ENCODE measurements at regions not wholly inside any gene's neighbourhood (a gene's known extent, or its start where the extent isn't known, plus 50 kb on each side); places are given as distances from the start of the nearest gene placed in this dataset.

DNA sequence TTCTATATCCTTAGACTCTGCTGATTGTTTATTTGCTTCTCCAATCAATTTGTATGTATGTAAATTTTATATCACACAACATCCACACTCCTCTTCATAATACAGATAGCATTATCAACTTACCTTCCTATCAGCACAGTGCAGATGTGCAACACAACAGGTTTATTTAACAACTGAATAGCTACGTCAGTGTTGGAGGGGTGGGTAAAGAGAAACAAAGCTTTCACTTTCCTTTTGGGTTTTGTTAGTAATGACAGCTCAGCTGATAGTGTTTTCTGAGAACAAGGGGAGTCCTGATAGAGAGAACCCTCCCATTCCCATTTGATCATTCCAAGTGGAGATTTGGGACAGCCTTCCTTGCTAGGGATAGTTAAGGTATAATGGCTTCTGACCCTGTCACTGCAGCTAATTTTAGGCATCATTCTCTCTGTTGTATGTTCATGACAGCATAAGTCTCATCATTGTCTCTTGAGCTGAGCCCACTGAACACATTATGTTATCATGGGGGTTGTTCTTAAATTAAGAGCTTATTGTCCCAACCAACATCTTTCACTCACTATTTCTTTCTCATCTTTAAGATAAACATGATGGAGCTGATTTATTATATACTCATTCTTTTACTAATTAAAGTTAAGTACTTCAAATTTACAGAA, 227.7 kb downstream of the GPD2 start:
- ATAC-seq, result no peak
- WGBS (ENCODE audit: low lambda C conversion rate), result 29% methylated on average over 1 of the region's 1 CpG
- FAIRE-seq, result no peak

More for the DNA sequence above, 227.7 kb downstream of the GPD2 start:
- H3K9me3 ChIP-seq (ENCODE audit: low read length), result peaks cover 53% of the 10 kb centered on the region
- H2AFZ ChIP-seq (ENCODE audit: low read length), result no peak overlapping the region
- no peaks in the 10 kb centered on the region for H4K20me1 ChIP-seq (ENCODE audit: insufficient read depth, low read length)
- H3K9ac ChIP-seq (ENCODE audit: insufficient read depth, low read depth, low read length), result no peak overlapping the region
- no peak overlapping the region for H3K4me2 ChIP-seq (ENCODE audit: low read depth, low read length)
- no peak for TF ChIP-seq ERF (CRISPR knock-in tag; IDR thresholded peaks at IDR 0.05)
- TF ChIP-seq, protein P1, sequence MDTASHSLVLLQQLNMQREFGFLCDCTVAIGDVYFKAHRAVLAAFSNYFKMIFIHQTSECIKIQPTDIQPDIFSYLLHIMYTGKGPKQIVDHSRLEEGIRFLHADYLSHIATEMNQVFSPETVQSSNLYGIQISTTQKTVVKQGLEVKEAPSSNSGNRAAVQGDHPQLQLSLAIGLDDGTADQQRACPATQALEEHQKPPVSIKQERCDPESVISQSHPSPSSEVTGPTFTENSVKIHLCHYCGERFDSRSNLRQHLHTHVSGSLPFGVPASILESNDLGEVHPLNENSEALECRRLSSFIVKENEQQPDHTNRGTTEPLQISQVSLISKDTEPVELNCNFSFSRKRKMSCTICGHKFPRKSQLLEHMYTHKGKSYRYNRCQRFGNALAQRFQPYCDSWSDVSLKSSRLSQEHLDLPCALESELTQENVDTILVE (CRISPR knock-in tag; IDR thresholded peaks at IDR 0.05), result no peak
- no peak for TF ChIP-seq AGO1 (IDR thresholded peaks at IDR 0.05; ENCODE audit: low read depth, low read length, poor library complexity, severe bottlenecking)
- TF ChIP-seq, protein P2, sequence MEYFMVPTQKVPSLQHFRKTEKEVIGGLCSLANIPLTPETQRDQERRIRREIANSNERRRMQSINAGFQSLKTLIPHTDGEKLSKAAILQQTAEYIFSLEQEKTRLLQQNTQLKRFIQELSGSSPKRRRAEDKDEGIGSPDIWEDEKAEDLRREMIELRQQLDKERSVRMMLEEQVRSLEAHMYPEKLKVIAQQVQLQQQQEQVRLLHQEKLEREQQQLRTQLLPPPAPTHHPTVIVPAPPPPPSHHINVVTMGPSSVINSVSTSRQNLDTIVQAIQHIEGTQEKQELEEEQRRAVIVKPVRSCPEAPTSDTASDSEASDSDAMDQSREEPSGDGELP (IDR thresholded peaks at IDR 0.05; ENCODE audit: borderline replicate concordance, low read depth), result no peak
- no peak for TF ChIP-seq ESRRA (CRISPR knock-in tag; IDR thresholded peaks at IDR 0.05; ENCODE audit: low read depth)
- no peak for TF ChIP-seq ZNF274 (CRISPR knock-in tag; IDR thresholded peaks at IDR 0.05)
- TF ChIP-seq ZSCAN22 (CRISPR knock-in tag; IDR thresholded peaks at IDR 0.05), result no peak
- no peak for TF ChIP-seq ZNF589 (CRISPR knock-in tag; conservative IDR thresholded peaks at IDR 0.05)
- TF ChIP-seq, protein P3, sequence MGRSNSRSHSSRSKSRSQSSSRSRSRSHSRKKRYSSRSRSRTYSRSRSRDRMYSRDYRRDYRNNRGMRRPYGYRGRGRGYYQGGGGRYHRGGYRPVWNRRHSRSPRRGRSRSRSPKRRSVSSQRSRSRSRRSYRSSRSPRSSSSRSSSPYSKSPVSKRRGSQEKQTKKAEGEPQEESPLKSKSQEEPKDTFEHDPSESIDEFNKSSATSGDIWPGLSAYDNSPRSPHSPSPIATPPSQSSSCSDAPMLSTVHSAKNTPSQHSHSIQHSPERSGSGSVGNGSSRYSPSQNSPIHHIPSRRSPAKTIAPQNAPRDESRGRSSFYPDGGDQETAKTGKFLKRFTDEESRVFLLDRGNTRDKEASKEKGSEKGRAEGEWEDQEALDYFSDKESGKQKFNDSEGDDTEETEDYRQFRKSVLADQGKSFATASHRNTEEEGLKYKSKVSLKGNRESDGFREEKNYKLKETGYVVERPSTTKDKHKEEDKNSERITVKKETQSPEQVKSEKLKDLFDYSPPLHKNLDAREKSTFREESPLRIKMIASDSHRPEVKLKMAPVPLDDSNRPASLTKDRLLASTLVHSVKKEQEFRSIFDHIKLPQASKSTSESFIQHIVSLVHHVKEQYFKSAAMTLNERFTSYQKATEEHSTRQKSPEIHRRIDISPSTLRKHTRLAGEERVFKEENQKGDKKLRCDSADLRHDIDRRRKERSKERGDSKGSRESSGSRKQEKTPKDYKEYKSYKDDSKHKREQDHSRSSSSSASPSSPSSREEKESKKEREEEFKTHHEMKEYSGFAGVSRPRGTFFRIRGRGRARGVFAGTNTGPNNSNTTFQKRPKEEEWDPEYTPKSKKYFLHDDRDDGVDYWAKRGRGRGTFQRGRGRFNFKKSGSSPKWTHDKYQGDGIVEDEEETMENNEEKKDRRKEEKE (IDR thresholded peaks at IDR 0.05), result no peak
- TF ChIP-seq KDM4B (CRISPR knock-in tag; IDR thresholded peaks at IDR 0.05), result no peak
- no peak for TF ChIP-seq RAD51 (IDR thresholded peaks at IDR 0.05; ENCODE audit: borderline replicate concordance)
- no peak for TF ChIP-seq ZBTB21 (CRISPR knock-in tag; IDR thresholded peaks at IDR 0.05)
- no peak overlapping the region for H3K4me3 ChIP-seq (replicated peaks in 1 of 3; ENCODE audit: insufficient read depth in 1 of 3, low read depth in 2 of 3, low read length in 3 of 3)
- CTCF ChIA-PET (ENCODE audit: low intra/inter-chr PET ratio, low total read pairs), result no interaction called here
- no TSS peak for BruUV-seq (replicated peaks)
- DNase-seq (ENCODE audit: low spot score), result no peak
- POLR2A ChIA-PET, result no interaction called here
- in situ Hi-C loops (cut with HindIII; ENCODE audit: extremely low pct_ligation_motif_present, low pct_unique_long_range_greater_than_20kb) (no loop called here), intact Hi-C loops (cut with micrococcal nuclease; ENCODE audit: unreplicated experiment) (no loop called here)
- H3K27ac ChIP-seq (ENCODE audit: extremely low read length, insufficient read depth, low read length), result no peak overlapping the region
- H3K79me2 ChIP-seq (ENCODE audit: insufficient read depth, low read length), result no peaks in the 10 kb centered on the region
- H3K4me1 ChIP-seq (ENCODE audit: insufficient read depth, low read length), result no peaks in the 10 kb centered on the region
- no peaks in the 10 kb centered on the region for H3K36me3 ChIP-seq (replicated peaks in 1 of 2; ENCODE audit: control insufficient read depth in 1 of 2, insufficient read depth in 2 of 2, low read length in 2 of 2)
- H3K27me3 ChIP-seq (ENCODE audit: control insufficient read depth in 1 of 2, insufficient read depth in 2 of 2, low read length in 2 of 2), result no peaks in the 10 kb centered on the region

Measured in HepG2 (cell line).